Heart left ventricle (tissue), 16 donors: ENCODE measurements at regions not wholly inside any gene's neighbourhood (a gene's known extent, or its start where the extent isn't known, plus 50 kb on each side); places are given as distances from the start of the nearest gene placed in this dataset.
"Not testable (repeated sequence)": the region's sequence is repeated elsewhere in the genome, so short reads cannot be mapped to it uniquely, and the experiment has no call there.

Experiments
- ATAC-seq, 4 donors: fragments of 200-7000 bp; cut with Tn5 transposase; one replicate each; pipeline ENCODE4 v1.9.1; 2020 to 2022; ENCODE audit warnings: moderate library complexity in 4 of 4, mild to moderate bottlenecking in 3 of 4, moderate number of reproducible peaks in 1 of 4
- DNase-seq, 5 donors: peaks; one replicate each; pipeline ENCODE4 v3.0.0-alpha.2; 2020
- H3K27ac ChIP-seq, 12 donors: fragments of 200-600 bp; sonication (generic) in 4 of 12; one replicate each; pipeline versions ENCODE4 v1.5.0 to v1.8.0; 2016 to 2022; ENCODE audit warnings: mild to moderate bottlenecking in 2 of 12
- H3K27me3 ChIP-seq, 9 donors: fragments of 200-600 bp; sonication (generic) in 2 of 9; one replicate each; pipeline versions ENCODE4 v1.5.1 to v1.8.0; 2016 to 2022; ENCODE audit warnings: mild to moderate bottlenecking in 3 of 9
- H3K36me3 ChIP-seq, 9 donors: fragments of 200-600 bp; sonication (generic) in 2 of 9; one replicate each; pipeline versions ENCODE4 v1.5.0 to v1.8.0; 2018 to 2022; ENCODE audit warnings: mild to moderate bottlenecking in 2 of 9
- H3K4me1 ChIP-seq, 12 donors: fragments of 200-600 bp; sonication (generic) in 4 of 12; one replicate each; pipeline versions ENCODE4 v1.5.0 to v1.8.0; 2016 to 2022; ENCODE audit warnings: mild to moderate bottlenecking in 3 of 12
- H3K4me3 ChIP-seq, 12 donors: fragments of 200-600 bp; sonication (generic) in 4 of 12; one replicate each; pipeline versions ENCODE4 v1.5.0 to v1.8.0; 2017 to 2022; ENCODE audit warnings: mild to moderate bottlenecking in 9 of 12, moderate library complexity in 4 of 12
- H3K9me3 ChIP-seq, 12 donors: fragments of 200-600 bp; sonication (generic) in 4 of 12; one replicate each; pipeline versions ENCODE4 v1.5.0 to v1.8.0; 2016 to 2022; ENCODE audit warnings: mild to moderate bottlenecking in 1 of 12
- CTCF ChIP-seq, 12 donors: fragments of 200-600 bp; sonication (generic) in 4 of 12; IDR thresholded peaks; one replicate each; pipeline versions ENCODE4 v1.5.0 to v1.8.0; 2018 to 2022; ENCODE audit warnings: antibody characterized with exemption in 12 of 12, mild to moderate bottlenecking in 5 of 12
- POLR2A ChIP-seq, 2 donors: fragments of 450-650 bp; IDR thresholded peaks; one replicate each; pipeline ENCODE4 v1.6.1; 2017; ENCODE audit warnings: antibody characterized with exemption in 2 of 2, mild to moderate bottlenecking in 2 of 2, moderate library complexity in 2 of 2
- WGBS, 4 donors: extraction: QIAGEN DNeasy Blood & Tissue Kit in 2 of 4; methylation state at CpG; one replicate each; pipeline versions ENCODE4 v1.1.5 to v1.1.7; 2013 to 2018; 5-methylcytosine and 5-hydroxymethylcytosine counted together
- intact Hi-C, 10 donors: fragments of 100-400 bp; cut with DNase I; formaldehyde crosslinking; loops; one replicate each; pipeline versions ENCODE4 v1.11.1 to v1.14.2; 2022
- donor health status: ischemic (EF 13 %, LVEDD 7.1; RV severe dilation, severe dysfunction).
- donor health status: healthy with polysubstance abuse.
- donor health status: DM: no; HTN: yes; CAD: no.
- donor health status: DM: no; HTN: no; CAD: no.
- donor health status: ischemic (EF 25% LVEDD 6.9; RV normal size, moderate dysfunction).
- donor health status: ischemic (EF 25% LVEDD 5.7; RV mildly dilated, moderate dysfunction).
- donor health status: healthy.
- donor health status: DM: yes; HTN: yes; CAD: no.
- donor health status: ischemic (EF 35%, LVEDD 5.7; RV mildly dilated, moderate dysfunction).
- donor health status: nonischemic (EF 11% LVEDD 7.7; RV severe dilation, severe dysfunction).
- donor health status: DM: yes; HTN: yes; CAD: no.
- donor health status: PGD.
- donor health status: ischemic (EF 29% LVEDD 5.4; RV normal size, mild dysfunction).
- donor health status: nonischemic (EF 23%, LVEDD 6.1; RV moderate dilation, normal function).

- no peak for DNase-seq
- H3K36me3 ChIP-seq, result no peaks in the 10 kb centered on the region
- intact Hi-C loops, result no loop called here
- 88 to 94% (median 92%) methylated on average over 4 of the region's 4 CpGs for WGBS, 4 donors
- H3K9me3 ChIP-seq, result no peaks in the 10 kb centered on the region
- no peak overlapping the region for H3K4me3 ChIP-seq
- H3K27ac ChIP-seq, result no peak overlapping the region
- no peaks in the 10 kb centered on the region for H3K27me3 ChIP-seq
- no peaks in the 10 kb centered on the region for H3K4me1 ChIP-seq
- ATAC-seq, result no peak
- no peak for TF ChIP-seq CTCF (IDR thresholded peaks at IDR 0.05)
- no peak for TF ChIP-seq POLR2A (IDR thresholded peaks at IDR 0.05)
Observed at GRCh38 chr12:59059088-59059935, 139.0 kb upstream of the LRIG3 start.

- ATAC-seq (no peak), DNase-seq (no peak)
- WGBS, 4 donors, result 79 to 92% (median 87%) methylated on average over 3 of the region's 3 CpGs
- TF ChIP-seq POLR2A (IDR thresholded peaks at IDR 0.05) (no peak), CTCF (IDR thresholded peaks at IDR 0.05) (no peak)
- no peaks in the 10 kb centered on the region for H3K4me1 ChIP-seq
- intact Hi-C loops, result no loop called here
- H3K27ac ChIP-seq, result no peak overlapping the region
- H3K4me3 ChIP-seq, result no peak overlapping the region
- no peaks in the 10 kb centered on the region for H3K27me3 ChIP-seq
- H3K9me3 ChIP-seq, result no peaks in the 10 kb centered on the region
- no peaks in the 10 kb centered on the region for H3K36me3 ChIP-seq
Observed at GRCh38 chr12:59056966-59057365, 136.7 kb upstream of the LRIG3 start.

DNA sequence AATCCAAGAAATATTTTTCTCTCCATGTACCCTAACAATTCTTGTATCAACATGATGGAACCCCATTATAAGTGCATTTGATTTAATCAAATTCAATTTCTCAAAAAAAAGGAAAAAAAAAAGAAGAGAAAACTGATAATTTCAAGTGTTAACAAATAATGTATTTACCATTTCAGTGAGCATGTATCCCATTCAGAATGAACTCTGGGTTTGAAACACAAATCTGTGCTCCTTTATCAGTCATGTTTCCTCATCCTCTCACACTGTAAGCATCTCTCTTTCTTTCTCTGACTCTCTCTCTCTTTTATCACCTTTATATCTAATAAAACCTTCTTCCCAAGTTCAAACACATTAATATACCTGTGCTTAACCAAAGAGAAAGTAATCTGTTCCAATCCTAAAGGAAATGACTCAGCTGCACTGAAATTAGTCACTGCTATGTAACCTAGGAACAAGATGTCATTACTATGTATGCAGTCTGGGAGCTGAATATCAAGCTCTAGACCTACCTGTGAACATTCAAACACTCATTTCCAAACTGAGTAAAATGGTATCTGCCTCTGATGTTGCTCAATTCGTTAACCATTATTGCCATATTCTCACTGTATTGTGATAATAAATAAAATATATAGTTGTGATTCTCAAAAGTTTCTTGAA, 135.0 kb upstream of the LRIG3 start:
- H3K27me3 ChIP-seq, result no peaks in the 10 kb centered on the region
- TF ChIP-seq CTCF (IDR thresholded peaks at IDR 0.05) (no peak), POLR2A (IDR thresholded peaks at IDR 0.05) (no peak)
- H3K4me3 ChIP-seq, result no peak overlapping the region
- DNase-seq (no peak), ATAC-seq (no peak)
- intact Hi-C loops, result no loop called here
- H3K36me3 ChIP-seq, result no peaks in the 10 kb centered on the region
- H3K4me1 ChIP-seq, result no peaks in the 10 kb centered on the region
- 0 to 33% (median 14%) methylated on average over 1 of the region's 1 CpG for WGBS, 4 donors
- no peak overlapping the region for H3K27ac ChIP-seq
- no peaks in the 10 kb centered on the region for H3K9me3 ChIP-seq

GRCh38 chr12:59053266-59053899, 133.1 kb upstream of the LRIG3 start:
- H3K27ac ChIP-seq, H3K36me3 ChIP-seq, ATAC-seq, H3K4me3 ChIP-seq, H3K4me1 ChIP-seq, H3K27me3 ChIP-seq, intact Hi-C loops, H3K9me3 ChIP-seq, DNase-seq: not testable (repeated sequence)
- 64 to 75% (median 70%) methylated on average over 11 of the region's 11 CpGs for WGBS, 4 donors
